NCI-H345 (cell line): ENCODE measurements at regions not wholly inside any gene's neighbourhood (a gene's known extent, or its start where the extent isn't known, plus 50 kb on each side); places are given as distances from the start of the nearest gene placed in this dataset.

Experiments used
- DNase-seq: peaks from one replicate; lab custom pipeline; 2025; lab: John Stamatoyannopoulos, UW

DNA sequence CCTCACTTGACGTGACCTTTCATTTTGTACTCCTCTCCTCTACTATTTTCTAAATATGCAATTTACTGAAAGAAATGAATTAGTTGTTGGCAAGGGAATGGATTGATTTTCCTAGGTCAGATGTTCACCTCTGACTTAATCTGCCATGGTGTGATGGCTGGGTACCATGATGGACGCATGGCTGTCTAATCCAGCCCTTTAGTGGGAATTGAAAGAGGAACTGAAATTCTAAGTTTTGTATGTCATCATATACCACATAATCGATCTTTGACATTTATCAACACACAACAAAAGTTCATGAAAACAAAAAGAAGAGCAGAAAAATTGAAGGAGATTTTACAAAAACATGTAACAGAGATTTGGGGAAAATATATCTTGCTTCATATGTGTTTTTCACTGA lies 331.3 kb upstream of the SNX7 start:
- no peak for DNase-seq

DNA sequence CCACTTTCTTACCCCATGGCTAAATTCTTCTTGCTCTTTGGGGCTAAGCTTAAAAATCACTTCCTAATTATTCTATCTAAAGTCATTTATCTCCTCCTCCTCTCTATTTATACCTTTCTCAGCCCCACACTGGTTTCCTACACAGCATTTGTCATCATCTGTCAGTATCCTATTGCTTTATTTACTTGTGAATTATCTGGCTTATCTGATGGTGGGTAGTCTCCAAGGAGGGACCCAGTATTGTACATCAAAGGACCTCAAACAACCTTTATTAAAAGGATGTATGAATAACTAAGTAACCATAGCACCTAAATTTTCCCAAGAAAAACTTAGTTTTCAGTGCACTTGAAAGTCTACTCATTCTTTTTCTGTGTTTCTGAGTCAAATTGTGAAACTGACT lies 332.7 kb upstream of the SNX7 start:
- DNase-seq: no peak

- no peak for DNase-seq
Measured at GRCh38 chr1:98327220-98327861, 334.2 kb upstream of the SNX7 start.

DNA sequence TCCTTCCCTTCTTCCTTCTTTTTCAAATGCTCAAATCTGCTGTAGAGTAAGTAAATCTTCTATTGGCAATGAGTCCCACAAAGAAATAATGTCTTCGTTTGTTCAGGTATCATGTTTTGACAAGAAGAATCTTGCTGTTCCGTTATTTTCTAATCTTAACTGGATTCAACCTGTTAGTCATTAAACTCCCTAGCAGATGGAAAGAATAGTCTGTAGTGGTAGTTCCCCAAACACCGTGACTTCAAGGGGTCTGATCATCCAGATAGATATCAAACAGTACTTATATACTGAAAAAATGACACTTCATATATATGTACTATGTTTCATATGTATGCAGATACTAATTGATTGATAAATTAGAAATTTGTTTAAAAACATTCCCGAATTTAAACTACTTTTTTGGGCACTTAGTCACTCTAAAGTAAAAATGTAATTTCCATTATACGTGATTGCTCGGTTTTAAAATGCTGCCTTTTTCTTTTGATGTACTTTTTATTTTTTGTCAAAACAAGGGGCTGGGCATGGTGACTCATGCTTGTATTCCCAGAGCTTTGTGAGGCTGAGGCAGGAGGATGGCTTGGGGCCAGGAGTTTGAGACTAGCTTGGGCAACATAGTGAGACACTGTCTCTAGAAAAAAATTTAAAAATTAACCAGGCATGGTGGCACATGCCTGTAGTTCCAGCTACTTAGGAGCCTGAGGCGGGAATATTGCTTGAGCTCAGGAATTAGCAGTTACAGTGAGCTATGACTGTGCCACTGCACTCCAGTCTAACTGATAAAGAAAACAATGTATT lies 335.7 kb upstream of the SNX7 start:
- DNase-seq: no peak

- DNase-seq: no peak
Measured at GRCh38 chr1:98323906-98324358, 337.6 kb upstream of the SNX7 start.

DNA sequence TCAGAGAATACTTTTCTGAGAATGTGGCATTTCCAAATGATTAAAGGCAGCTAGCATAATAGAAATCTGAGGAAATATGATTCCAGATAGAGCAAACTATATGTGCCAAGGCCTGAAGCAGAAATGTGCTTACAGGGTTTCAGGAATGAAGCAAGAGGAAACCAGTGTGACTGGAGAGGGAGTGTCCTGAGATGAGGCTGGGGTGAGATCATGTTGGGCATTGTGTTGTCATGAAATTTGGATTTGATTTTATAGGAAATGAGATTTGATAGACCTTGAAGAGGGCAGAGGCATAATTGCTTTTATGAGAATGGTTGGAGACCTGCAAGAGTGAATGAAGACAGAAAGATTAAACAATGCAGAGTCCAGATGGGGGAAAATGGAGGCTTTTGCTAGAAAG lies 338.1 kb upstream of the SNX7 start:
- no peak for DNase-seq

DNA sequence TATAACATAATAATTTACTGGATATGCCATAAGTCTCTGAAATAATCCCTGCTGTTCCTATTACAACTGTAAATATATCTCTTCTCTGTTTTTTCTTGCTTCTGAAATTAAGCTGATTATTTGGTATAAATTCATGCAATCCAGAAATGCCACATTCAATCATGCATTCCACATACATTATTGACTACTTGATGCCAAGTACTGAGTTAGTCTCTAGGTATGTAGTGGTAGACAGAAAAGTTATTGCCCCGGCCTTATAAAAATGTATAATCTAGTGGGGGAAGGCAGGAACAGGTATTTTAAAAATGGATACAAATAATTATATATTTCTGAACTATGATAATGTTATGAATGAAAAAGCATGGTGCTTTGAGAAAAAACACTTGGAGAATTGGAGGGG lies 338.6 kb upstream of the SNX7 start:
- no peak for DNase-seq

DNA sequence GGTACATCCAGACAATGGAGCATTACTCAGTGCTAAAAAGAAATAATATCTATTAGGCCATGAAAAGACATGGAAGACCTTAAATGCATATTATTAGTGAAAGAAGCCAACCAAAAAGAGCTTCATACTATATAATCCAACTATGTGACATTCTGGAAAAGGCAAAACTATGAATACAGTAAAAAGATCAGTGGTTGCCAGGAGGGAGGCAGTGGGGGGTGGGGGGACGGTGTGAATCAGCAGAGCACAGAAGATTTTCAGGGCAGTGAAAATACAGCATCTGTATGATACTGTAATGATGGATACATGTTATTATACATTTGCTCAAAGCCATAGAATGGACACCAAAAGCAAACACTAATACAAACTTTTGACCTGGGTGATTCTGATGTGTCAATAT lies 339.4 kb upstream of the SNX7 start:
- DNase-seq: no peak

GRCh38 chr1:98321191-98321590 lies 340.3 kb upstream of the SNX7 start:
- no peak for DNase-seq

DNA sequence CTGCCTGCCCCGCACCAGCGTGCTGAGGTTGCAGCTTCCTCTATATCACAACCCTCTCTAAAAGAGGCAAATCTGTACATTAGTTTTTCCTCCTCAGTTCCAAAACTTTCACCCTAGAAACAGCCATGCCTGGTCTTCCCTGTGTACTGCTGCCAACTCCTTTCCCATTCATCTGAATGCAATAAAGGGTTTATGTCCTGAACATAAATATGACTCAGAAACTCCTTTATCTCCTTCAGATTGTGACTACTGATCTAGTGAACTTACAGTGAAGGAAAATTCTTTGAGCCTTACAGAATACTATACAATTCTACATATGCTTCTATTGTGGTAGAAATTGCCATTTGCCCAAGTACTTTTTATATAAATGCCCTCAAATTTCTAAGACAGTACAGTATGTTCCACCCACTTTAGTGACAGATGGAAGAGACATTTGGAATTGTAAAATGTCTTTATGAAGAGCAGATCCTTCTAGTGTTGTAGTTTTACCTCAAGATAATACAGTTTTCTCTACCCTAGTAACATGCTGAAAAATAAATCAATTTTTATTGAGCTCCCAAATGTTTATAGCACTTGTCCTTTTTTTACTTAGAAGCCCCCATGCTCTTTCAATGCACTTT lies 345.1 kb upstream of the SNX7 start:
- DNase-seq: no peak

DNA sequence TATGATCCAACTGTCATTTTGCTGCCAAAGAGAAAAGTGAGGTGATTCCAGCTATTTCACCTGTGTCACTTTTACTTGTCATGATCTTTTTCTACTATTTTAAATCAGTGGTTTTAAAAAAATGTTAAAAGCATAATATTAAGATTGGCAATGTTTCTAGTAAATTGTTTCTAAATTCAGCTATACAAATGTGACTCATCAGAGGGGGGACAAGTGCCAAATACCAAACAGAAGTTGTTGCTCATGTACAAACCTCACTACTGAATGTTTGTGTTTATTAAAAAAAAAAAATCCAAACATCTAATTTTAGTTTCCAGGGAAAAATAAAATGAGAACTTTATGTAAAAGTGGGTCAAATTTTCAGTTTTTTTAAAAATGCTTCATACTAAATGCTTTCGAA lies 346.2 kb upstream of the SNX7 start:
- no peak for DNase-seq

GRCh38 chr1:98314601-98315000 lies 346.9 kb upstream of the SNX7 start:
- DNase-seq: no peak

- DNase-seq: no peak
Measured at GRCh38 chr1:98306517-98307089, 354.9 kb upstream of the SNX7 start.

- DNase-seq: no peak
Measured at GRCh38 chr1:98305362-98305761, 356.2 kb upstream of the SNX7 start.

- DNase-seq: no peak
Measured at GRCh38 chr1:98304888-98305287, 356.6 kb upstream of the SNX7 start.

- no peak for DNase-seq
Measured at GRCh38 chr1:98299861-98300260, 361.7 kb upstream of the SNX7 start.

- no peak for DNase-seq
Measured at GRCh38 chr1:98299313-98299712, 362.2 kb upstream of the SNX7 start.

DNA sequence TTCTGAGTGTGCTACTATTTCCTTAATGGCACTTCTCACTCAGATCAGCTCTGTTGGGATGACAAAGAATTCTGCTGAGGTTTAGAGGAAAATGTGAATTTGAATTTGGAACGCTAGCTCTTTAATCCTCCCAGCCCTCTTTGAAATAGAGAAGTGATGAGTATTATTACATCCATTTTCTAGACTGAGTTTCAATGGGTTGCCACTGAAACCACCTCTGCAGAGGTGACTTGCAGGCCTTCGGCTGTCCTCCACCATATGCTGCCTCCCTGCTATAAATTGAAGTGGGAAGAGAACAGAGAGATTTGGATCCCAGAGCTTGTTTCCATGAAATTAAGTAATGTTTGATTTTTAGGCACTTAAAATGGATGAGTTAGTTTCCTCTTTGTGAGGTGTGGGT lies 363.2 kb upstream of the SNX7 start:
- no peak for DNase-seq

- DNase-seq: no peak
Measured at GRCh38 chr1:98296681-98297080, 364.8 kb upstream of the SNX7 start.

GRCh38 chr1:98294127-98294526 lies 367.4 kb upstream of the SNX7 start:
- no peak for DNase-seq

- DNase-seq: no peak
Measured at GRCh38 chr1:98292994-98293393, 368.5 kb upstream of the SNX7 start.

DNA sequence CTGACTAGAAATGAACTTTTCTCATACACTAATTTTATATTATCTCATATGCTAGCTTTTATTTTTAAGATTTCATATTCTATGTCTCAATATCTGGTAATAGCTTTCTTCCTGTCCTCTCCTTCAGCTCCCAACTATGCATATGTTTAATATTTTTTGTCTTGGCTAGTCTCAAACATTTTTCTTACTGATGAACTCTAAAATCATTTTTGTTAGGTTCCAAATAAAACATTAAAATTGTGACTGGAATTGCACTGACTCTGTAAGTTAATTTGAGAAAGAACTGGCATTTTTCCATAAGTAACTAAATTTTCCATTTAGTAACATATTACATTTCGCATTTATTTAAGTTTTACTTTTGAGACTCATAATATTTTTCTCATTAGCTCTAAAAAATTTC lies 368.5 kb upstream of the DPYD start:
- DNase-seq: no peak

DNA sequence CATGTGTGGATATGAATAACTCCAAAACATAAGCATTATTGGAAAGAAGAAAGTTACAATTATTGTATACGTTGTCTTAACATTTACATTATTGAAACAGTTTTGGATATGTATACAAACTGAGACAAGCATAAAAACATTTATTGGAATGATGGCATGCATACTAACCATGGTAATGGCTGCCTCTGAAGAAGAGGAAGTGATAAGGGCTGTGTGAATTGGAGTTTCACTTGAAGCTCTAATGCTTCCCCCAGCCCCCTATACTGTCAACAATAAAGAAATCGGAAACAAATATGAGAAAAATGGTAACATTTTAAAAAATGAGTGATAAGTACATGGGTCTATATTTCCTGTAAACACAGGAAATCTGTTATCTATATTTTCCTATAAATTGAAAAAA lies 367.7 kb upstream of the DPYD start:
- DNase-seq: no peak
